WTC11 (cell line): ENCODE measurements at regions not wholly inside any gene's neighbourhood (a gene's known extent, or its start where the extent isn't known, plus 50 kb on each side); places are given as distances from the start of the nearest gene placed in this dataset.

Source experiments
- CREB1 ChIP-seq: sonication (generic); formaldehyde crosslinking; IDR thresholded peaks from 2 replicates; pipeline ENCODE4 v1.8.0; 2023; ENCODE audit warnings: mild to moderate bottlenecking, missing genetic modification reagents
- CREM ChIP-seq: sonication (generic); formaldehyde crosslinking; IDR thresholded peaks from 2 replicates; pipeline ENCODE4 v1.8.1; 2022; ENCODE audit warnings: mild to moderate bottlenecking, missing genetic modification reagents, moderate library complexity
- TF ChIP-seq, protein P1 (sequence below): fragments of 200-600 bp; IDR thresholded peaks from 2 replicates; pipeline ENCODE4 v1.8.0; 2022; ENCODE audit warnings: antibody characterized with exemption

DNA sequence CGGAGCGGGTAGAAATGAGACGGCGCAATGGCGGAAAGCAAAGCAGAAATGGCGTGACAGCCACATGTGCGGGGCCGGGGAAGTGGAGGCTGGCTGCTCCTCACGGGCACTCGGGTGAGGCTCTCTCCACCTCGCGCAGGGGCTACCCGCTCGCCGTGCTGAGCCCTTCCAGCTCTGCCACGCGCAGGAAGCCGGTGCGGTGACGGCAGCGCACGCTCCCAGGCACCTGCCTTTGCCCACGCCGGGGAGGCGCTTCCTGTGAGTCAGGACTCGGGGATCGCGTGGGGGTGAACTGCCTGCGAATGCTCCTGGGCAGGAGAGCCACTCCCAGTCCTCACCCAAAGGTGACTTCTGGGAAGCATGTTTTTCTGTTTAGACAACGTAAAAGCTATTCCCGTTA, 431.2 kb downstream of the GLRX3 start:
- TF ChIP-seq, protein P1, sequence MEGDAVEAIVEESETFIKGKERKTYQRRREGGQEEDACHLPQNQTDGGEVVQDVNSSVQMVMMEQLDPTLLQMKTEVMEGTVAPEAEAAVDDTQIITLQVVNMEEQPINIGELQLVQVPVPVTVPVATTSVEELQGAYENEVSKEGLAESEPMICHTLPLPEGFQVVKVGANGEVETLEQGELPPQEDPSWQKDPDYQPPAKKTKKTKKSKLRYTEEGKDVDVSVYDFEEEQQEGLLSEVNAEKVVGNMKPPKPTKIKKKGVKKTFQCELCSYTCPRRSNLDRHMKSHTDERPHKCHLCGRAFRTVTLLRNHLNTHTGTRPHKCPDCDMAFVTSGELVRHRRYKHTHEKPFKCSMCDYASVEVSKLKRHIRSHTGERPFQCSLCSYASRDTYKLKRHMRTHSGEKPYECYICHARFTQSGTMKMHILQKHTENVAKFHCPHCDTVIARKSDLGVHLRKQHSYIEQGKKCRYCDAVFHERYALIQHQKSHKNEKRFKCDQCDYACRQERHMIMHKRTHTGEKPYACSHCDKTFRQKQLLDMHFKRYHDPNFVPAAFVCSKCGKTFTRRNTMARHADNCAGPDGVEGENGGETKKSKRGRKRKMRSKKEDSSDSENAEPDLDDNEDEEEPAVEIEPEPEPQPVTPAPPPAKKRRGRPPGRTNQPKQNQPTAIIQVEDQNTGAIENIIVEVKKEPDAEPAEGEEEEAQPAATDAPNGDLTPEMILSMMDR = no peak
- TF ChIP-seq CREM = no peak
- TF ChIP-seq CREB1 = no peak
